ENCODE measurements at regions not wholly inside any gene's neighbourhood (a gene's known extent, or its start where the extent isn't known, plus 50 kb on each side); places are given as distances from the start of the nearest gene placed in this dataset.

- no peak for DNase-seq
- intact Hi-C loops (cut with DNase I): no loop called here
- Histone ChIP-seq H3K4me1 (no peaks in the 10 kb centered on the region), H3K9me3 (no peaks in the 10 kb centered on the region), H3K9ac (ENCODE audit: low read depth in 2 of 2, low read length in 2 of 2) (no peak overlapping the region), H3K4me3 (no peak overlapping the region), H3K27me3 (no peaks in the 10 kb centered on the region), H3K36me3 (no peaks in the 10 kb centered on the region), H3K27ac (no peak overlapping the region)
- TF ChIP-seq CTCF (IDR thresholded peaks at IDR 0.05): no peak
Measured at GRCh38 chr4:163620738-163621137, 126.2 kb downstream of the TMA16 start.

GRCh38 chr4:163621821-163622220, 127.3 kb downstream of the TMA16 start:
- Histone ChIP-seq H3K27ac (no peak overlapping the region), H3K9me3 (no peaks in the 10 kb centered on the region), H3K36me3 (no peaks in the 10 kb centered on the region), H3K9ac (ENCODE audit: low read depth in 2 of 2, low read length in 2 of 2) (no peak overlapping the region), H3K4me1 (no peaks in the 10 kb centered on the region), H3K4me3 (no peak overlapping the region), H3K27me3 (no peaks in the 10 kb centered on the region)
- intact Hi-C loops (cut with DNase I): no loop called here
- no peak for DNase-seq
- TF ChIP-seq CTCF (IDR thresholded peaks at IDR 0.05): no peak

GRCh38 chr4:163622379-163623035, 128.0 kb downstream of the TMA16 start:
- no peak for DNase-seq
- Histone ChIP-seq H3K36me3 (no peaks in the 10 kb centered on the region), H3K27me3 (no peaks in the 10 kb centered on the region), H3K4me3 (no peak overlapping the region), H3K4me1 (no peaks in the 10 kb centered on the region), H3K9me3 (no peaks in the 10 kb centered on the region), H3K27ac (no peak overlapping the region), H3K9ac (ENCODE audit: low read depth in 2 of 2, low read length in 2 of 2) (no peak overlapping the region)
- TF ChIP-seq CTCF (IDR thresholded peaks at IDR 0.05): no peak
- intact Hi-C loops (cut with DNase I): no loop called here

GRCh38 chr4:163623787-163624186, 129.3 kb downstream of the TMA16 start:
- intact Hi-C loops (cut with DNase I): no loop called here
- TF ChIP-seq CTCF (IDR thresholded peaks at IDR 0.05): no peak
- Histone ChIP-seq H3K9ac (ENCODE audit: low read depth in 2 of 2, low read length in 2 of 2) (no peak overlapping the region), H3K27ac (no peak overlapping the region), H3K4me1 (no peaks in the 10 kb centered on the region), H3K36me3 (no peaks in the 10 kb centered on the region), H3K27me3 (no peaks in the 10 kb centered on the region), H3K4me3 (no peak overlapping the region), H3K9me3 (no peaks in the 10 kb centered on the region)
- DNase-seq: no peak

GRCh38 chr4:163624727-163625126, 130.2 kb downstream of the TMA16 start:
- TF ChIP-seq CTCF (IDR thresholded peaks at IDR 0.05): no peak

More at GRCh38 chr4:163624727-163625126, 130.2 kb downstream of the TMA16 start:
- no peak for DNase-seq
- H3K9ac ChIP-seq (ENCODE audit: low read depth in 2 of 2, low read length in 2 of 2): no peak overlapping the region
- H3K9me3 ChIP-seq: no peaks in the 10 kb centered on the region
- intact Hi-C loops (cut with DNase I): no loop called here
- no peak overlapping the region for H3K27ac ChIP-seq
- no peaks in the 10 kb centered on the region for H3K27me3 ChIP-seq
- H3K4me1 ChIP-seq: no peaks in the 10 kb centered on the region
- H3K36me3 ChIP-seq: no peaks in the 10 kb centered on the region
- no peak overlapping the region for H3K4me3 ChIP-seq
